IPS DF 6.9 (cell line): ENCODE measurements at regions not wholly inside any gene's neighbourhood (a gene's known extent, or its start where the extent isn't known, plus 50 kb on each side); places are given as distances from the start of the nearest gene placed in this dataset.
"Not testable (repeated sequence)": the region's sequence is repeated elsewhere in the genome, so short reads cannot be mapped to it uniquely, and the experiment has no call there.

Source experiments
- DNase-seq: peaks from one replicate; pipeline ENCODE4 v3.0.0-alpha.2; 2013; ENCODE audit warnings: low read depth, low spot score
- H3K27ac ChIP-seq: one replicate; pipeline ENCODE4 v1.5.1; 2013; ENCODE audit warnings: low read length, control low read depth
- H3K27me3 ChIP-seq: 2 replicates; pipeline ENCODE4 v1.6.1; 2013; ENCODE audit warnings: mild to moderate bottlenecking, low read length; ENCODE audit not compliant: control insufficient read depth, insufficient read depth
- H3K36me3 ChIP-seq: 2 replicates; pipeline ENCODE4 v1.6.1; 2013; ENCODE audit warnings: low read length; ENCODE audit not compliant: control insufficient read depth, insufficient read depth
- H3K4me1 ChIP-seq: 2 replicates; pipeline ENCODE4 v1.6.1; 2013; ENCODE audit warnings: low read length; ENCODE audit not compliant: control insufficient read depth, insufficient read depth
- H3K4me3 ChIP-seq: 2 replicates; pipeline ENCODE4 v1.5.1; 2013; ENCODE audit warnings: mild to moderate bottlenecking, low read length
- H3K9me3 ChIP-seq: 2 replicates; pipeline ENCODE4 v1.6.1; 2013; ENCODE audit warnings: low read length, inconsistent platforms; ENCODE audit not compliant: control insufficient read depth, insufficient read depth
- WGBS: extraction: QIAGEN DNeasy Blood & Tissue Kit; methylation state at CpG from one replicate; pipeline ENCODE4 v1.1.7; 2013; ENCODE audit warnings: mixed read lengths, missing lambda C conversion rate; ENCODE audit not compliant: insufficient read length, insufficient coverage; 5-methylcytosine and 5-hydroxymethylcytosine counted together

GRCh38 chr4:124846306-124846705 lies 133.8 kb upstream of the ANKRD50 start:
- no peaks in the 10 kb centered on the region for H3K4me1 ChIP-seq
- no peak overlapping the region for H3K27ac ChIP-seq
- no peaks in the 10 kb centered on the region for H3K36me3 ChIP-seq
- H3K9me3 ChIP-seq, result peaks cover 2% of the 10 kb centered on the region; the same call in 1 of the 2 replicates
- DNase-seq, result no peak
- no CpG with 5 or more reads among the region's 5 CpGs for WGBS
- no peaks in the 10 kb centered on the region for H3K27me3 ChIP-seq
- H3K4me3 ChIP-seq, result no peak overlapping the region

GRCh38 chr4:124839786-124840390 lies 127.4 kb upstream of the ANKRD50 start:
- H3K9me3 ChIP-seq, result peaks cover 2% of the 10 kb centered on the region; the same call in 1 of the 2 replicates
- H3K4me1 ChIP-seq, result no peaks in the 10 kb centered on the region
- H3K27ac ChIP-seq, result no peak overlapping the region
- DNase-seq, result no peak
- no peak overlapping the region for H3K4me3 ChIP-seq
- WGBS, result no CpG with 5 or more reads among the region's 3 CpGs
- no peaks in the 10 kb centered on the region for H3K36me3 ChIP-seq
- no peaks in the 10 kb centered on the region for H3K27me3 ChIP-seq

- Histone ChIP-seq H3K9me3 (no peaks in the 10 kb centered on the region), H3K4me3 (no peak overlapping the region), H3K27ac (no peak overlapping the region), H3K4me1 (no peaks in the 10 kb centered on the region), H3K36me3 (no peaks in the 10 kb centered on the region), H3K27me3 (no peaks in the 10 kb centered on the region)
- DNase-seq, result no peak
- no CpG with 5 or more reads among the region's 5 CpGs for WGBS
Measured at GRCh38 chr4:124833831-124834505, 121.4 kb upstream of the ANKRD50 start.

- Histone ChIP-seq H3K27ac (no peak overlapping the region), H3K4me3 (no peak overlapping the region), H3K4me1 (no peaks in the 10 kb centered on the region), H3K36me3 (no peaks in the 10 kb centered on the region), H3K9me3 (no peaks in the 10 kb centered on the region), H3K27me3 (no peaks in the 10 kb centered on the region)
- no peak for DNase-seq
Measured at GRCh38 chr4:124828382-124828781, 115.8 kb upstream of the ANKRD50 start.

GRCh38 chr4:124817531-124817930 lies 105.0 kb upstream of the ANKRD50 start:
- no peaks in the 10 kb centered on the region for H3K4me1 ChIP-seq
- no peak overlapping the region for H3K27ac ChIP-seq
- H3K36me3 ChIP-seq, result no peaks in the 10 kb centered on the region
- WGBS, result no CpG with 5 or more reads among the region's 1 CpG
- H3K27me3 ChIP-seq, result no peaks in the 10 kb centered on the region
- DNase-seq, result no peak
- no peak overlapping the region for H3K4me3 ChIP-seq
- H3K9me3 ChIP-seq, result no peaks in the 10 kb centered on the region; the same call in 1 of the 2 replicates

- not testable (repeated sequence) for DNase-seq, H3K4me1 ChIP-seq, H3K9me3 ChIP-seq, H3K27ac ChIP-seq, H3K27me3 ChIP-seq, H3K4me3 ChIP-seq, H3K36me3 ChIP-seq
- no CpG with 5 or more reads among the region's 6 CpGs for WGBS
Measured at GRCh38 chr4:124812203-124812602, 99.7 kb upstream of the ANKRD50 start.

GRCh38 chr4:124810827-124811226 lies 98.3 kb upstream of the ANKRD50 start:
- no peaks in the 10 kb centered on the region; the same call in 1 of the 2 replicates for H3K9me3 ChIP-seq
- H3K27ac ChIP-seq, result no peak overlapping the region
- H3K4me3 ChIP-seq, result no peak overlapping the region
- H3K27me3 ChIP-seq, result no peaks in the 10 kb centered on the region
- no peaks in the 10 kb centered on the region for H3K36me3 ChIP-seq
- DNase-seq, result no peak
- H3K4me1 ChIP-seq, result no peaks in the 10 kb centered on the region

GRCh38 chr4:124807421-124807820 lies 94.9 kb upstream of the ANKRD50 start:
- Histone ChIP-seq H3K4me1 (no peaks in the 10 kb centered on the region), H3K27ac (no peak overlapping the region), H3K27me3 (no peaks in the 10 kb centered on the region), H3K4me3 (no peak overlapping the region), H3K36me3 (no peaks in the 10 kb centered on the region), H3K9me3 (no peaks in the 10 kb centered on the region; the same call in 1 of the 2 replicates)
- WGBS, result no CpG with 5 or more reads among the region's 1 CpG
- DNase-seq, result no peak

- H3K9me3 ChIP-seq, result no peaks in the 10 kb centered on the region
- WGBS, result no CpG with 5 or more reads among the region's 2 CpGs
- H3K4me1 ChIP-seq, result no peaks in the 10 kb centered on the region
- H3K27ac ChIP-seq, result no peak overlapping the region
- no peaks in the 10 kb centered on the region for H3K36me3 ChIP-seq
- no peaks in the 10 kb centered on the region for H3K27me3 ChIP-seq
- no peak overlapping the region for H3K4me3 ChIP-seq
- no peak for DNase-seq
Measured at GRCh38 chr4:124806403-124806802, 93.9 kb upstream of the ANKRD50 start.

GRCh38 chr4:124804584-124804983 lies 92.1 kb upstream of the ANKRD50 start:
- H3K4me3 ChIP-seq, result no peak overlapping the region
- H3K9me3 ChIP-seq, result no peaks in the 10 kb centered on the region
- H3K36me3 ChIP-seq, result no peaks in the 10 kb centered on the region
- H3K27me3 ChIP-seq, result no peaks in the 10 kb centered on the region
- H3K4me1 ChIP-seq, result no peaks in the 10 kb centered on the region
- DNase-seq, result no peak
- H3K27ac ChIP-seq, result no peak overlapping the region

- Histone ChIP-seq H3K27ac (no peak overlapping the region), H3K9me3 (no peaks in the 10 kb centered on the region), H3K4me3 (no peak overlapping the region), H3K27me3 (no peaks in the 10 kb centered on the region), H3K4me1 (no peaks in the 10 kb centered on the region), H3K36me3 (no peaks in the 10 kb centered on the region)
- no peak for DNase-seq
- no CpG with 5 or more reads among the region's 4 CpGs for WGBS
Measured at GRCh38 chr4:124804041-124804440, 91.5 kb upstream of the ANKRD50 start.
